HG03108 (cell line): ENCODE measurements at regions not wholly inside any gene's neighbourhood (a gene's known extent, or its start where the extent isn't known, plus 50 kb on each side); places are given as distances from the start of the nearest gene placed in this dataset.

ENCODE experiments used
- ATAC-seq: cut with Tn5 transposase; IDR thresholded peaks from one replicate; pipeline ENCODE4 v1.9.1; 2021; ENCODE audit warnings: moderate library complexity; ENCODE audit not compliant: unreplicated experiment

GRCh38 chr9:21744841-21745240 lies 57.6 kb upstream of the MTAP start:
- no peak for ATAC-seq

DNA sequence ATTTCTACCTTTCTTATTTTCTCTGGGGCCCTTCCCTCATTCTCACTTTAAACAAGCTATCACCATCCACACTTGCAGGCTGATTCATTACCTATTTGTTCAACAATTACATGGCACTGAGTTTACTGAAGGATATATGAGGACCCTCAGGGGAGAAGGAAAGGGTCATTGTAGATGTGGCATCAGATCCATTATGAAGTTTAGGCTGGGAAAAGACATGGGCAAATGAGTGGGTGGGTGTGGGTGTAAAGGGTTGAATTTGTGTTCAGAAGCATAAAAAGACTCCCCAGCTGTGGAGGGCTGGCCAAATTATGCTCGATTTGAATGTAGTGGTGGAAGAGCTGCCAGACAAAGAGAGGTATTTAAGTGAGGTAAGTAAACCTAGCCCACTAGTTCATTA lies 55.9 kb upstream of the MTAP start:
- no peak for ATAC-seq

GRCh38 chr9:21747175-21747574 lies 55.3 kb upstream of the MTAP start:
- ATAC-seq = no peak

GRCh38 chr9:21750021-21750735 lies 52.3 kb upstream of the MTAP start:
- no peak for ATAC-seq

GRCh38 chr9:21751998-21752397 lies 50.4 kb upstream of the MTAP start:
- no peak for ATAC-seq
